AG08396 (cell line): ENCODE measurements at regions not wholly inside any gene's neighbourhood (a gene's known extent, or its start where the extent isn't known, plus 50 kb on each side); places are given as distances from the start of the nearest gene placed in this dataset.

Experiments
- DNase-seq: peaks from one replicate; pipeline ENCODE4 v3.0.0; 2012; ENCODE audit warnings: low spot score, mixed read lengths

GRCh38 chr2:181243319-181243718, 213.9 kb upstream of the ITGA4 start:
- DNase-seq, result no peak

- no peak for DNase-seq
Observed at GRCh38 chr2:181250691-181251090, 206.5 kb upstream of the ITGA4 start.

- DNase-seq, result no peak
Observed at GRCh38 chr2:181252262-181253148, 204.7 kb upstream of the ITGA4 start.

GRCh38 chr2:181253438-181253837, 203.7 kb upstream of the ITGA4 start:
- no peak for DNase-seq

- no peak for DNase-seq
Observed at GRCh38 chr2:181255651-181256050, 201.5 kb upstream of the ITGA4 start.

GRCh38 chr2:181258720-181259119, 198.5 kb upstream of the ITGA4 start:
- peak; percentile 33 for DNase-seq

GRCh38 chr2:181262782-181263181, 194.4 kb upstream of the ITGA4 start:
- DNase-seq, result no peak

- DNase-seq, result no peak
Observed at GRCh38 chr2:181264001-181264400, 193.2 kb upstream of the ITGA4 start.

- no peak for DNase-seq
Observed at GRCh38 chr2:181264441-181264840, 192.7 kb upstream of the ITGA4 start.

GRCh38 chr2:181266614-181267013, 190.6 kb upstream of the ITGA4 start:
- DNase-seq, result no peak

GRCh38 chr2:181268174-181268867, 188.9 kb upstream of the ITGA4 start:
- no peak for DNase-seq

GRCh38 chr2:181273986-181274385, 183.2 kb upstream of the ITGA4 start:
- DNase-seq, result no peak

- DNase-seq, result no peak
Observed at GRCh38 chr2:181275643-181276070, 181.5 kb upstream of the ITGA4 start.

GRCh38 chr2:181281206-181281832, 175.9 kb upstream of the ITGA4 start:
- no peak for DNase-seq

GRCh38 chr2:181285116-181285515, 172.1 kb upstream of the ITGA4 start:
- no peak for DNase-seq

GRCh38 chr2:181289698-181290097, 167.5 kb upstream of the ITGA4 start:
- DNase-seq, result no peak

- no peak for DNase-seq
Observed at GRCh38 chr2:181290182-181290581, 167.0 kb upstream of the ITGA4 start.

- DNase-seq, result no peak
Observed at GRCh38 chr2:181294979-181295378, 162.2 kb upstream of the ITGA4 start.

GRCh38 chr2:181300600-181301291, 156.4 kb upstream of the ITGA4 start:
- DNase-seq, result no peak

GRCh38 chr2:181304011-181304844, 153.0 kb upstream of the ITGA4 start:
- DNase-seq, result no peak
